ENCODE measurements at regions not wholly inside any gene's neighbourhood (a gene's known extent, or its start where the extent isn't known, plus 50 kb on each side); places are given as distances from the start of the nearest gene placed in this dataset.

GRCh38 chr6:165900970-165901369, 237.9 kb upstream of the PDE10A start:
- no peak for FAIRE-seq
- Histone ChIP-seq H2AFZ (ENCODE audit: low read depth, low read length) (no peak overlapping the region), H3K4me2 (ENCODE audit: insufficient read depth, low read length) (no peak overlapping the region), H3K79me2 (ENCODE audit: control insufficient read depth, insufficient read depth, low read length) (no peaks in the 10 kb centered on the region), H3K36me3 (ENCODE audit: control insufficient read depth in 2 of 2, extremely low read depth in 1 of 2, insufficient read depth in 2 of 2, low read length in 2 of 2) (no peaks in the 10 kb centered on the region), H3K9me1 (replicated peaks; ENCODE audit: control insufficient read depth, extremely low read depth, insufficient read depth, low read length) (no peaks in the 10 kb centered on the region), H3K27me3 (ENCODE audit: control insufficient read depth in 2 of 2, insufficient read depth in 2 of 2, low read length in 2 of 2) (no peaks in the 10 kb centered on the region), H4K20me1 (replicated peaks; ENCODE audit: control insufficient read depth, extremely low read depth, insufficient read depth, low read length) (no peaks in the 10 kb centered on the region), H3K9me3 (replicated peaks; ENCODE audit: control insufficient read depth, insufficient read depth, low read length) (no peaks in the 10 kb centered on the region), H3K4me3 (replicated peaks in 1 of 3; ENCODE audit: insufficient read depth in 1 of 3, low read depth in 1 of 3, low read length in 3 of 3) (no peak overlapping the region), H3K27ac (ENCODE audit: insufficient read depth, low read depth, low read length) (no peak overlapping the region), H3K4me1 (ENCODE audit: control insufficient read depth, extremely low read depth, insufficient read depth, low read length) (no peaks in the 10 kb centered on the region), H3K9ac (replicated peaks; ENCODE audit: extremely low read depth, insufficient read depth, low read length) (no peak overlapping the region)
- POLR2A ChIA-PET: no interaction called here
- CTCF ChIA-PET: no interaction called here
- no peak for DNase-seq (ENCODE audit: low read depth, low spot score)
- dilution Hi-C loops (cut with MboI; ENCODE audit: extremely low pct_ligation_motif_present, low sequenced_read_pairs): no loop called here
- intact Hi-C loops (cut with micrococcal nuclease): no loop called here
- BruUV-seq (replicated peaks): no TSS peak
- TF ChIP-seq MYC (IDR thresholded peaks at IDR 0.05; ENCODE audit: low read depth, low read length) (no peak), JUN (IDR thresholded peaks at IDR 0.05; ENCODE audit: borderline replicate concordance, insufficient read depth, insufficient read length, low read depth) (no peak), GATA2 (IDR thresholded peaks at IDR 0.05; ENCODE audit: insufficient read depth, insufficient read length, low read depth, low read length) (no peak), CTCF (IDR thresholded peaks at IDR 0.05; ENCODE audit: extremely low read depth in 1 of 2, insufficient read depth in 1 of 2, low read depth in 1 of 2, low read length in 2 of 2) (no peak), EZH2 (IDR thresholded peaks at IDR 0.05; ENCODE audit: borderline replicate concordance, low read depth, low read length, severe bottlenecking) (no peak), POLR2AphosphoS5 (IDR thresholded peaks at IDR 0.05; ENCODE audit: insufficient read depth, low read depth, low read length) (no peak), MAX (IDR thresholded peaks at IDR 0.05; ENCODE audit: insufficient read depth, insufficient read length) (no peak), POLR2A (IDR thresholded peaks at IDR 0.05; ENCODE audit: low read depth, low read length) (no peak), FOS (IDR thresholded peaks at IDR 0.05; ENCODE audit: borderline replicate concordance, insufficient read depth, low read length) (no peak)

Data from endothelial cell of umbilical vein (primary cell).